ENCODE measurements at regions not wholly inside any gene's neighbourhood (a gene's known extent, or its start where the extent isn't known, plus 50 kb on each side); places are given as distances from the start of the nearest gene placed in this dataset.

- no peak for TF ChIP-seq POLR2A (IDR thresholded peaks at IDR 0.05)
- TF ChIP-seq CTCF (IDR thresholded peaks at IDR 0.05) = no peak
- no peak for TF ChIP-seq EP300 (IDR thresholded peaks at IDR 0.05)
Observed at GRCh38 chr3:5282703-5283102, 95.2 kb downstream of the EDEM1 start.
